ENCODE measurements at regions not wholly inside any gene's neighbourhood (a gene's known extent, or its start where the extent isn't known, plus 50 kb on each side); places are given as distances from the start of the nearest gene placed in this dataset.

- no peak for TF ChIP-seq CTCF (optimal IDR thresholded peaks at IDR 0.05 in 1 of 3, IDR thresholded peaks at IDR 0.05 in 1 of 3, conservative IDR thresholded peaks at IDR 0.05 in 1 of 3; ENCODE audit: extremely low read depth in 1 of 3, insufficient read depth in 2 of 3, low read length in 3 of 3)
- TF ChIP-seq EZH2 (IDR thresholded peaks at IDR 0.05; ENCODE audit: low read length): no peak
Observed at GRCh38 chr4:11901089-11901488, 472.4 kb upstream of the HS3ST1 start.

Data from keratinocyte (primary cell).